GM21825 (cell line): ENCODE measurements at regions not wholly inside any gene's neighbourhood (a gene's known extent, or its start where the extent isn't known, plus 50 kb on each side); places are given as distances from the start of the nearest gene placed in this dataset.

ENCODE experiments used
- ATAC-seq: cut with Tn5 transposase; IDR thresholded peaks from one replicate; pipeline ENCODE4 v1.9.1; 2021; ENCODE audit warnings: mild to moderate bottlenecking, moderate library complexity; ENCODE audit not compliant: unreplicated experiment

- no peak for ATAC-seq
Measured at GRCh38 chr1:232291261-232291660, 338.7 kb downstream of the SIPA1L2 start.

- no peak for ATAC-seq
Measured at GRCh38 chr1:232290570-232290969, 339.4 kb downstream of the SIPA1L2 start.

GRCh38 chr1:232287676-232288569 lies 342.0 kb downstream of the SIPA1L2 start:
- no peak for ATAC-seq

GRCh38 chr1:232285138-232285537 lies 344.8 kb downstream of the SIPA1L2 start:
- no peak for ATAC-seq

GRCh38 chr1:232283864-232284263 lies 346.1 kb downstream of the SIPA1L2 start:
- ATAC-seq: no peak

GRCh38 chr1:232282498-232282897 lies 347.4 kb downstream of the SIPA1L2 start:
- ATAC-seq: no peak

GRCh38 chr1:232280910-232281309 lies 349.0 kb downstream of the SIPA1L2 start:
- ATAC-seq: no peak

GRCh38 chr1:232279909-232280400 lies 350.0 kb downstream of the SIPA1L2 start:
- ATAC-seq: no peak

GRCh38 chr1:232278925-232279324 lies 351.0 kb downstream of the SIPA1L2 start:
- no peak for ATAC-seq

- no peak for ATAC-seq
Measured at GRCh38 chr1:232276651-232277050, 353.3 kb downstream of the SIPA1L2 start.

- no peak for ATAC-seq
Measured at GRCh38 chr1:232274999-232275710, 354.8 kb downstream of the SIPA1L2 start.

- ATAC-seq: no peak
Measured at GRCh38 chr1:232274236-232274855, 355.6 kb downstream of the SIPA1L2 start.

- ATAC-seq: no peak
Measured at GRCh38 chr1:232273011-232273410, 356.9 kb downstream of the SIPA1L2 start.

GRCh38 chr1:232271991-232272589 lies 357.8 kb downstream of the SIPA1L2 start:
- ATAC-seq: no peak

- ATAC-seq: no peak
Measured at GRCh38 chr1:232271299-232271698, 358.6 kb downstream of the SIPA1L2 start.

- ATAC-seq: no peak
Measured at GRCh38 chr1:232269988-232270387, 359.9 kb downstream of the SIPA1L2 start.

- ATAC-seq: no peak
Measured at GRCh38 chr1:232267837-232268598, 361.9 kb downstream of the SIPA1L2 start.

GRCh38 chr1:232267092-232267836 lies 362.7 kb downstream of the SIPA1L2 start:
- no peak for ATAC-seq

GRCh38 chr1:232263452-232263851 lies 366.5 kb downstream of the SIPA1L2 start:
- ATAC-seq: no peak

- ATAC-seq: no peak
Measured at GRCh38 chr1:232262991-232263390, 366.9 kb downstream of the SIPA1L2 start.
